T-helper 2 cell treated with Interferon-gamma antibody and Interleukin-4, amounts not matched to agents 100 ng/mL and 5 ng/mL, for 36 hours (primary cell): ENCODE measurements at regions not wholly inside any gene's neighbourhood (a gene's known extent, or its start where the extent isn't known, plus 50 kb on each side); places are given as distances from the start of the nearest gene placed in this dataset.
"Not testable (repeated sequence)": the region's sequence is repeated elsewhere in the genome, so short reads cannot be mapped to it uniquely, and the experiment has no call there.

Experiments
- intact Hi-C: fragments of 100-400 bp; cut with micrococcal nuclease; formaldehyde crosslinking; loops from one replicate; pipeline ENCODE4 v1.15.1; 2023

- intact Hi-C loops = no loop called here
These were observed 412.5 kb upstream of the SPHKAP start for GRCh38 chr2:228594012-228594411.

- intact Hi-C loops = no loop called here
These were observed 411.4 kb upstream of the SPHKAP start for GRCh38 chr2:228592925-228593324.

GRCh38 chr2:228590681-228591080, 409.2 kb upstream of the SPHKAP start:
- intact Hi-C loops = no loop called here

- intact Hi-C loops = no loop called here
These were observed 407.6 kb upstream of the SPHKAP start for GRCh38 chr2:228589115-228589514.

- intact Hi-C loops = no loop called here
These were observed 400.2 kb upstream of the SPHKAP start for GRCh38 chr2:228581731-228582130.

GRCh38 chr2:228575897-228576296, 394.4 kb upstream of the SPHKAP start:
- intact Hi-C loops = no loop called here

GRCh38 chr2:228568275-228568674, 386.8 kb upstream of the SPHKAP start:
- intact Hi-C loops = not testable (repeated sequence)

GRCh38 chr2:228561816-228562215, 380.3 kb upstream of the SPHKAP start:
- intact Hi-C loops = no loop called here

GRCh38 chr2:228559774-228560415, 378.4 kb upstream of the SPHKAP start:
- intact Hi-C loops = no loop called here

GRCh38 chr2:228556717-228557116, 375.2 kb upstream of the SPHKAP start:
- intact Hi-C loops = no loop called here

- intact Hi-C loops = no loop called here
These were observed 368.0 kb upstream of the SPHKAP start for GRCh38 chr2:228549441-228550007.

- intact Hi-C loops = no loop called here
These were observed 366.7 kb upstream of the SPHKAP start for GRCh38 chr2:228548230-228548629.

GRCh38 chr2:228545748-228546145, 364.3 kb upstream of the SPHKAP start:
- intact Hi-C loops = no loop called here

- intact Hi-C loops = no loop called here
These were observed 363.7 kb upstream of the SPHKAP start for GRCh38 chr2:228545041-228545747.

GRCh38 chr2:228543117-228543516, 361.6 kb upstream of the SPHKAP start:
- intact Hi-C loops = no loop called here

GRCh38 chr2:228542277-228542676, 360.8 kb upstream of the SPHKAP start:
- intact Hi-C loops = no loop called here

GRCh38 chr2:228541789-228542188, 360.3 kb upstream of the SPHKAP start:
- intact Hi-C loops = no loop called here

- intact Hi-C loops = no loop called here
These were observed 359.5 kb upstream of the SPHKAP start for GRCh38 chr2:228540976-228541375.

GRCh38 chr2:228535396-228535795, 353.9 kb upstream of the SPHKAP start:
- intact Hi-C loops = no loop called here

- intact Hi-C loops = no loop called here
These were observed 351.7 kb upstream of the SPHKAP start for GRCh38 chr2:228533156-228533555.

GRCh38 chr2:228532233-228532632, 350.7 kb upstream of the SPHKAP start:
- intact Hi-C loops = no loop called here

GRCh38 chr2:228527197-228527881, 345.9 kb upstream of the SPHKAP start:
- intact Hi-C loops = no loop called here
